COR-L47 (cell line): ENCODE measurements at regions not wholly inside any gene's neighbourhood (a gene's known extent, or its start where the extent isn't known, plus 50 kb on each side); places are given as distances from the start of the nearest gene placed in this dataset.
A peak's percentile ranks its signal among the peaks of the same experiment; 100 is the strongest.
"Not testable (repeated sequence)": the region's sequence is repeated elsewhere in the genome, so short reads cannot be mapped to it uniquely, and the experiment has no call there.

Source experiments
- DNase-seq: peaks from one replicate; lab custom pipeline; 2025; lab: John Stamatoyannopoulos, UW

DNA sequence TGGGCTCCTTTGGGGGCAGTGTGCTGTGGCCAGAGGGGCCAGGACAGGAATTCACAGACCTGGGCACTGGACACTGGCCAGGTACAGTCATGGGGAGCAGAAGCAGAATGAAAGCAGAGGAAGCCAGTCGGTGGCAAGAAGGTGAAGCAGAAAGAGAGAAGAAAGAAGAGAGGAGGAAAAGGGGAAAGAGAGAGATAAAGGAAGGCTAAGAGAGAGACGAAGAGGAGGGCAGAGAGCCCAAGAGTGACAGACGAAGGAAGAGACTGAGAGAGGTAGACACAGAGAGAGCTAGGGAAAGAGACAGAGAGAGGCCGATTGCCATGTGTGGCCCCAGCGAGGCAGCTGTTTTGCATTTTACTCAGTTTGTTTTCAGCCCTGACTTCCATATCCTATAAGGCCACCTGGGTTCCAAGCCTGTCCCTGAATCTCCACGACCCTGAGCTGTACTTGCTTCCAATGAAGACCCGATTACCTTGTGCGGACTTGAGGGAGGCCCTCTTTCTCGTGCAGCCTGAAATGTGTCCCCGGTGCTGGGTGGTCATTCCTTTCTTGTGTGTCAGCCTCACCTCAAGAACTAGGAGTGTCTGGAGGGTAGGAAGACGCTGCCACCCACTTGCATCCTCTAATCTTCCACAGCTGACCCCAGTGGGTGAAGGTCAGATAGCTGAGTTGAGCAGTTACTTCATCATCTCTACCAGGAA, 73.9 kb downstream of the LSM3 start:
- DNase-seq = no peak

DNA sequence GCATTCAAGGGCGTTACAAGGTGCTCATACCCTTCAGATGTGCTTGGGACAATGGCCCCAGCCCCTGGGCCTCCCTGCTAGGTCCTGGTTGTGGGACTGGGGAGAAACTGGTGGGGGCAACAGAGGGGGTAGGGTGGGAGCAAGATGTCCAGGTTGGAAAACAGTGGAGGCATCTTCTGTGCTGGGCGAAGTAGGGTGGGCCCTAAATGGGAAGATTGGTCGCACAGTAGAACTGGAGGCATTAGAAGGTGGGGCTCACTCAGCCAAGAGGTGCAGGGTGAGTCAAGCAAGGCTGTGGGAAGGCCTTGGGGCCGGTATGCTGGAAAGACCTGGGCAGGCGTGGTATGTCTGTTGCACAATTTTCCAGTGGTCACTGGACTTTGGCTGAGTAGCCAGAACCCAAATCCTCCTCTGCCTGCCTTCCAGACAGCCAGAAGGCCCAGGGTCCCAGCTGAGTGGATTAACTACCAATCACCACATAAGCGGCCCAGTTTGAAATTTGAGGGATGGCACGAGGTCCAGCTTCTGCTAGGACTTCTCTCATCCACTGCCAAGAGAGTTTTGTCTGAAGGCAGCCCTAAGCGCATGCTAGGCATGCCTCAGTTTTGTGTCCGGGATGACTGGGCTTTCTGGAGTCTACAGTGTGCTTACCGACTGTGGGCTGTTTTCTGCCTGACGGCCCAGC, 74.5 kb downstream of the LSM3 start:
- no peak for DNase-seq

DNA sequence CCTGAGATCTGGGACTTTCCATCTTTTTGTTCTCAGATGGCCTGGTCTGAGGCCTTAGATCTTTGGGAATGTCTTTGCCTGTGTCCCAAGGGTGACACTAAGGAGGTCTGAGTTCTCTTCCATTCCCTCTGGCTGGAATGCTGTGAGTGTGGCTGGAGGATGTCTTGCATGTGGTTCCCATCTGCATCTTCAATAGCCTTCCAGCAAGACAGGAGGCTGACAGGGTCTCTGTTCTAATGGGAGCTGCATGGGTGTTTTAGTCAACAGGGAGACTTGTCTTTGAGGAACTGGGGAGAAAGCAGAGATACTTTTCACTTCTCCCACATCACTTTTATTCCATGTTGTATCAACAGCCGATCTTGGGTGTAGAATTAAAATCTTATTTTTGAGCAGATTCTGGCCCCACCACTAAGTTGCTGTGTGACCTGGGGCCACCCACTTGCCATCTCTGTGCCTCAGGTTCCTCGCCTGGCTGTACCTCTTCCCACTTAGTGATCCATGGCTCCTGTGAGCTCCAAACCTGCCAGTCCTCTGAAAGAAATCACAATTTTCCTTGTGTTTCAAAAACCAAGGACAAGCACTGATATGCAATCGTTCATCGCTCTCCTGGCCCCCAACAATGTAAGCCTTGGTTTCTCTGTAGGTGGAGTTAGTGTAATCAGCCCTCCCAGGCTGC, 75.2 kb downstream of the LSM3 start:
- no peak for DNase-seq

DNA sequence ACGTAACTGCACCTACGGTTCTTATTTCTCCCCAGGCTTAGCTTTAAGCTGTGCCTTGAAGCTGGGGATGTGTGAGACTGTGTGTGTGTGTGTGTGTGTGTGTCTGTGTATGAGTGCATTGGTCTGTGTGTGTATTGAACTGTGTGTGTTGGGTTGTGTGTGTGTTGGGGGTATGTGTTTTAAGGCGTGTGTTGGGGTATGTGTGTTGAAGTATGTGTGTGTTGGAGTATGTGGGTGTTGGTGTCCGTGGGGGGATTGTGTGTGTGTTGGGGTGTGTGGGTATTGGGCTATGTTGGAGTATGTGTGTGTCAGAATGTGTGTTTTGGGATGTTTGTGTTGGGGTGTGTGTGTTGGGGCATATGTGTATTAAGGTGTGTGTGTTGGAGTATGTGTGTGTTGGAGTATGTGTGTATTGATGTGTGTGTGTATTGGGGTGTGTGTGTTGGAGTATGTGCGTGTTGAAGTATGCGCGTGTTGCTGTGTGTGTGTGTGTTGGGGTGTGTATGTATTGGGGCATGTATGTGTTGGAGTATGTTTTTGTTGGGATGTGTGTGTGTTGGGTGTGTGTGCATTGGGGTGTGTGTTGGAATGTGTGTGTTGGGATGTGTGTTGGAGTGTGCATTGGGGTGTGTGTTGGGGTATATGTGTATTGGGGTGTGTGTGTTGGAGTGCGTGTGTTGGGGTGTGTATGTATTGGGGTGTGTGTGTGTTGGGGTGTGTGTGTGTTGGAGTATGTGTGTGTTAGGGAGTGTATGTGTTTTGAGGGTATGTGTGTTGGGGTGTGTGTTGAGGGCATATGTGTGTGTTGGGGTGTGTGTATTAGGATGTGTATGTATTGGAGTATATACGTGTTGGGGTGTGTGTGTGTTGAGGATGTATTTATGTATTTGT, 76.4 kb downstream of the LSM3 start:
- DNase-seq = no peak

DNA sequence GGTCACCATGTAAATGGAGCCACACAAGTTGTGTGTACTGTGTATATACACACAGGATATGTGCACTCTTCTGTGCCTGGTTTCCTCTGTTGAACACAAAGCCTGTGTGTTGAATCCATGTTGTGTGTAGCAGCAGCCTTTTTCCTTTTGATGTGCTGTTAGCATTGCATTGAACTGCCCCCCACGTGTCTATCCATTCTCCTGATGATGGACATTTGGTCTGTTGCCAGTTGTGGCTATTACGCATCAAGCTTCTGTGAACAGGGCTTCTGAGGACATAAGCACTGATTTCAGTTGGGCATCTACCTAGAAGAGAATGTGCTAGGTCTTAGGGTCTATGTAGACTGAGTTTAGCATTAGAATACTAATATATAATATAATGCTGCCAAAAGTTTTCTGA, 77.4 kb downstream of the LSM3 start:
- DNase-seq = no peak

DNA sequence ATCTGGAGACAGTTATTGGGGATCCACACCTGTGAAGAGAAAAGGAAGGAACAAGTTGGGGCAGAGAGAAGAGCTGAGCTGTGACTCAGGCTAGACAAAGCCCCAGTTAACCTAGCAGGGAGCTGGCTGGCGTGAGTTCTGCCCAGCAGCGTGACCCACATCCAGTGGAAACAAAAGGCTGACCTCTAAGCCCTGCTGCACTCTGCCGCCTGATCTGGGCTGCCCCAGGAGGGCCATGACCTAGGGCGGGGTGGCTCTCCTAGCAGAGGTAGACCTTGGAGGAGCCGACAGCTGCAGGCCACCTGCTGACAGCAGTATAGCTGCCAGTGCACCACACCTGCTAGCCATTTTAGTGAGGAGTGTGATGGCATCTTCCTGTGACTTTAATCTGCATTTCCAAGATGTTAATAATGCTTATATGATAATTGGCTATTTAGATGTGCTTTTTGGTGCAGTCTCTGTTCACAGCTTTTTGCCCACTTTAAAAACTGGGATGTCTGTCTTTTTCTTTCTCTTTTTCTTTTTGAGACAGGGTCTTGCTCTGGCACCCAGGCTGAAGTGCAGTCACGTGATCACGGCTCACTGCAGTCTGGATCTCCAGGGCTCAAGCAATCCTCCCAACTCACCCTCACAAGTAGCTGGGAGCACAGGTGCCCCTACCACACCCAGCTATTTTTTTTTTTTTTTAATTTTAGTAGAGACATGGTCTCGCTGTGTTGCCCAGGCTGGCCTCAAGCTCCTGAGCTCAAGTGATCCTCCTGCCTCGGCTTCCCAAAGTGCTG, 78.1 kb downstream of the LSM3 start:
- no peak for DNase-seq

DNA sequence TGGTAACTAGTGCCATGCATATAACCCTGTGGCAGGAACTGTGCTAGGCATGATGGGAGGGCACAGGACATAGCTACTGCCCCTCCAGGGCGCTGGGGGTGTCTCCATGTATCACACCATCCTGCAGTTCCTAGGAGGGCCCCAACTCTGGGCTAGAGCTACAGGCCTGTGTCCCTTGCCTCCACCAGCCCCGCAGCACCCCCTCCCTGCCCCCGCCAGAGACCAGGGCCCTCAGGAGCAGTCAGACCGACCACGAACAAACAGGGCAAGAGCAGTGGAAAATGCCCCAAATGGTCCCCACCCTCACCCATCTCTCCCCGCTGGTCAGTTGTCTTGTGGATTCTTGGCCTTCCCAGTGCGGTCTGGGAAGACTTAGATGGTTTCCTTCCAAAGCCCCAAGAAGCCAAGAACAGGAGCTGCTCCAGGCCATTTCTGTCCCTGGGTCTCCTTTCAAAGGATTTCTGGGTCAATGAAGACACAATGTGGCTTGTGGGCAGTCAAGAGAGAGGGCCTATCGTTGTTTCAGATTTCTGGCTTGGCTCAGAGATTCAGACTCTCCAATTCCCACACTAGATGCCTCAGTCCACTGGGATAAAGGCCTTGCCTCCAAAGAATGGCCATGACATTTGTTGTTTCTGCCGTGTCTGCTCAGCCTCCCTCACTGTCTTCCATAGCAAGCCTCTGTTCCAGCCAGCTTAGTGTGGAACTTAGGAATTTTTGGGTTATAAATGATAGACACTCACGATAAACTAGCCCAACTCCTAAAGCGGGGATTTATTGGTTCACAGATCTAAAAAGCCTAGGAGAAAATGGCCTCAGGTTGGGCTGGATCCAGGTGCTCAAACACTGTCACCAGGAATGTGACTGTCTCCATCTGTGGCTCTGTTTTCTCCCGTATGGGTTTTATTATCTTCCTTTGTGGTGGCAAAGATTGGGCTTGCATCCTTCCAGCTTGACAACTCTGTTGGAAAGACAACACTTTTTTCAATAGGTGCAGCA, 80.6 kb downstream of the LSM3 start:
- no peak for DNase-seq

DNA sequence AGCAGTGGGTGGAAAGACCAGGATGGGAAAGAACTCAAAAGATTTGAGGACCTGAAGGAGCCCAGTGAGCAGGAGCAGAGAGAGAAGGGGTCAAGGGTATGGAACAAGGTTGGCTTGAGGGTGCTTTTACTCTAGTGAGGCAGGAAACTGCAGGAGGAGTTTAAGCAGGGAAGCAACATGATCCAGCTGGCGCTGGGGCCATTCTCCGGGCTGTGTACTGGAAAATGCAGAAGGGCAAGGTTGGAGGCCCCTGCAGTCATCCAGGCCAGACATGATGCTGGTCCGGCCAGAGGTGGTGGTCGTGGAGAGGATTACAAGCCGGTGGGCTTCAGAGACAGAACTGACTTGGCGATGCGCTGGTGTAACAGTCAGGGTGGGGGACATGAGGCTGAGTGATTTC, 81.8 kb downstream of the LSM3 start:
- DNase-seq = no peak

DNA sequence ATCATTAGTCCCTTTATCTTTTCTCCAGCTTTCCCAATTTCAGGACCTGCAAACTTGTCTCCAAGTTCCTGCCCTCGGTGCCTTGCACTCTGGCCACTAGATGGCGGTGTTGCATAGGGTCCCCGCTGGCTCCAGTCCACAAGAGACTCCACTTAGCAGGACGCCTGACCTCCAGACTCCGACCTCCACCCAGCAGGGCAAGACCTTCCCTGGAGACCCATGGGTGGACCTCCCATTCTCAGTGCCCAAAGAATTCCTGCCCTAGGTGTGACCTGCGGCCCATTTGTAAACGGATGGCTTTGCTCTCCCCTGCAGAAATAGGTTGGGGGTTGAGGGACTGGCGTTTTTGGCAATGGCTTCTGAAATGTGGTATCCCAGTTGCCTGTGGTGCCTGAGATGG, 82.6 kb downstream of the LSM3 start:
- no peak for DNase-seq

DNA sequence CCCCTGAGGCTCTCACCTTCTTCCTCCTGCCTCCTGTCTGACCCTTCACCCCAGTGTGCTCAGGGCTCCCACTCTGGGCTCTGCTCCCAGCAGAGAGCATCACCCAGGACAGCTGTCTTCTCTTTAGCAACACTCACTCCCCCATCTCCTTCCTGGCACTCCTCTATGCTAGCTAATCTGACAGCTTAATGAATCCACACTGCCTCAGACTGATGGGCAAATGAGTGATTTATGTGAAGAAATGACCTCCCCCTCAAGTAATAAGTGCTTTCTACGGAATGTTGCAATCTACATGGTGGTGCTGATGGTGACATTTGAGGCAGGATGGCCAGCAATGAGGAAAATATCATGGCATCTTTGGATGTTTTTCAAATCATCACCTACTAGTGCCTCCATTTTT, 83.6 kb downstream of the LSM3 start:
- DNase-seq = no peak

DNA sequence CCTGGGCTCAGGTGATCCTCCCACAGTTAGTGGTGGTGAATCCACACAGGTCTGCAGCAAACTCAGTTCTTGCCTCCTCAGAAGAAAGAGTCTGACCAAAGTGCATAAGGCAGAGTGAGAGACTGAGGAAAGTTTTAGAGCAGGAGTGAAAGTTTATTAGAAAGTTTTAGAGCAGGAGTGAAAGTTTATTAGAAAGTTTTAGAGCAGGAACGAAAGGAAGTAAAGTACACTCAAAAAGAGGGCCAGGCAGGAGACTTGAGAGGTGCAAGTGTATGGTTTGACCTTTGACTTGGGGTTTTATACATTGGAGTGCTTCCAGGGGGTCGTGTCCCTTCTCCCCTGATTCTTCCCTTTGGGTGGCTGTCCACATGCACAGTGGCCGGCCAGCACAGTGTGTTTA, 84.2 kb downstream of the LSM3 start:
- DNase-seq = no peak

DNA sequence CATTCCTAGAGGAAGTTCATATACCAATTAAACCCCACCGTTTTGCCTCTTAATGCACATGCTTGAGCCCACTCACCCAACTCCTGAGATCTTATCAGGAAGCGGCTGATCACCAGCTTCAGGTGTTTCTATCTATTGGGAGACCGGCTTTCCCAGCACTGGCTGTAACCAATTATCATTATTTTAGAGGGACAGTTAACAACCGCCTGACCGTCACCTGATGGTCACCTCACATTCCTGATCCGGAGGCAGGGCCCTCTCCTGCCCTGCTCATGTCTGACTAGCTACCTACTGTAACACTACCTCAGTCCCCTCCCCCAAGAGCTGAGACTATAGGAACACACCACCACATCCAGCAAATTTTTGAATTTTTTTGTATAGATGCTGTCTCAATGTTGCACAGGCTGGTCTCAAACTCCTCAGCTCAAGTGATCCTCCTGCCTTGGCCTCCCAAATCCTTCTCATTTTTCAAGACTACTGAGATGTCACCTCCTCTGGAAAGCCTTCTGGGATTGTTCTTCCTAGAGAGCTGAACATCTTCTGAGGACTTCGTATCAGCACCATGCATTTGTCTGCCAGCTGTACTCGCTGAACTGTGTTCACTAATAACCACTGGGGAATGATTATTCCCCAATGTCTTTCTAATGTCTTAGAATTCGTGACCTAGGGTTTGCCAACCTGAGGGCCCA, 84.8 kb downstream of the LSM3 start:
- DNase-seq = no peak

DNA sequence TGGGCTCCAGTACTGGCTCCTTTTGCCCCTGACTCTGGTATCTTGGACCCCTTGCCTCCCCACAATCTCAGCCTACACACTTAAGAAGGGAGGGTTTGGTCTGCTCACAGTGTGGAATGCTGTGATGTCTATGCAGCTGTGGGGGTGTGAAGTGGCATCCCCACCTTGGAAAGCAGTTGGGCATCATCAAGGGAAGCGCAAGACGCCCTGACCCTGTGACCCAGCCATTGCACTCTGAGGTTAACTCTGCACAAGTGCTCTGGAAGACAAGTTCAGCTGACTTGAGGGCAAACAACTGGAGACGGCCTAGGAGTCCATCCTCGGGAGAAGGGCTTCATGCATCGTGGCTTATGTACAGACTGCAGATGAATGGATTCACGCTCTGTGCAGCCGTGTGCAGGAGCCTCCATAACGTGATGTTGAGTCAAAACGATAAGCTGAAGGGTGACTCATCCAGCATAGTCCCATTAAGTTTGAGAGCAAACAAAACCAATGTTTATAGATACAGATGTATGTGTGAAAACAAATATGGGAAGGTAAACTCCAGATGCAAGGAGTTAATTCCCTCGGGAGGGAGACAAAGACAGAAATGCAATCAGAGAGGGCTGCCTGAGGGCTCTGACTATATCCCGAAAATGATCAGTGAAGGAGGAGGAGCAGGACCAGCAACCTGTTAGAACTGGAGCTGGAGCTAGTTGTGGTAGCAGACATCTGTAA, 86.8 kb downstream of the LSM3 start:
- DNase-seq = peak; percentile 42

DNA sequence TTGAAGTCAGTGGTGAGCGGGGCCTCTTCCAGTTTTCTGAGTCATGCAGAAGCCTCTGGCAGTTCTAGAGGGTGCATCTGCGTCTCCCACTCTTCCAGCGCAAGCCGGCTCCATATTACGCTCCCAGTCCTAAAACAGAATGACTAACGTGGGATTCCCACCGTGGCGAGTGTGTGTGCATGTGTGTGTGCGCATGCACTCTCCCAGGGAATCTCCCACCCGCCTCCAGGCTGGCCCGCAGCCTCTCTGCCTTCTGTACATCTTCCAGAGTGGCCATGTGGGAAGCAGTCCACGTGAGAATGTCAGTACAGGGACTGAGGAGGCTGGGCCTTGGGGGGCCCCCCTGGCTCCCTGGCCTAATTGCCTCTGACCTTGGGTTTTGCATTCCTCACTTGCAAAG, 87.7 kb downstream of the LSM3 start:
- no peak for DNase-seq

DNA sequence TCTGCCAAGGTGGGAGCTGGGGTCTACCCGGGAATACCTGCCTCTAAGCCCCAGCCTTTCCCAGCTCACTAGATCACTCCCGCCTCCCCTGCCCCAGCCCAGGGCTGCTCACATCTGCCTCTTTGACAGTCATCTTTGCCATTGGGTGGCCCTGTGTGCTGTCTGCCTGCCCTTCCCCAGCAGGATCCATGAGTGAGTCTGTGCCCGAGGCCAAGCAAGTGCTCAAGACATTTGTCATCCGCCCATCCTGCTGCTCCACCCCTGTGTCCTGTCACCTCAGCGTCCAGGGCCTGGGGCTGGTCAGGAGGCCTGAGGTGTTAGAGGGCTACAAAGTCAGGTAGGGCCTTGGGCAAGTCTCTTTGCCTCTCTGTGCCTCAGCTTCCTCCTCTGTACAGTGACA, 89.4 kb downstream of the LSM3 start:
- DNase-seq = no peak

DNA sequence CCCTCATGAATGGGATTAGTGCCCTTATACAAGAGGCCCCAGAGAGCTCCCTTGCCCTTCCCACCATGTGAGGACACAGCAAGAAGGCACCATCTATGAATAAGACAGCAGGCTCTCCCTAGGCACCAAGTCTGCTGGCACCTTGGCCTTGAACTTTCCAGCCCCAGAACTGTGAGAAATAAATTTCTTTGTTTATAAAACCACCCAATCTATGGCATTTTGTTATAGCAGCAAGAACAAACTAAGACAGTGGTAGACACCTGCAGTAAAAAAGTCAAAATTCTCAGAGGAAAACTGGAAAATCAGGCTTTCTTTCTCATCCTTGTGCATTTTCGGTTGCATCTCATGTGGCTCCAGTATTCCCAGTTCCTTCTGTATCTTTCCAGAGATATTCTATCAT, 90.3 kb downstream of the LSM3 start:
- no peak for DNase-seq

DNA sequence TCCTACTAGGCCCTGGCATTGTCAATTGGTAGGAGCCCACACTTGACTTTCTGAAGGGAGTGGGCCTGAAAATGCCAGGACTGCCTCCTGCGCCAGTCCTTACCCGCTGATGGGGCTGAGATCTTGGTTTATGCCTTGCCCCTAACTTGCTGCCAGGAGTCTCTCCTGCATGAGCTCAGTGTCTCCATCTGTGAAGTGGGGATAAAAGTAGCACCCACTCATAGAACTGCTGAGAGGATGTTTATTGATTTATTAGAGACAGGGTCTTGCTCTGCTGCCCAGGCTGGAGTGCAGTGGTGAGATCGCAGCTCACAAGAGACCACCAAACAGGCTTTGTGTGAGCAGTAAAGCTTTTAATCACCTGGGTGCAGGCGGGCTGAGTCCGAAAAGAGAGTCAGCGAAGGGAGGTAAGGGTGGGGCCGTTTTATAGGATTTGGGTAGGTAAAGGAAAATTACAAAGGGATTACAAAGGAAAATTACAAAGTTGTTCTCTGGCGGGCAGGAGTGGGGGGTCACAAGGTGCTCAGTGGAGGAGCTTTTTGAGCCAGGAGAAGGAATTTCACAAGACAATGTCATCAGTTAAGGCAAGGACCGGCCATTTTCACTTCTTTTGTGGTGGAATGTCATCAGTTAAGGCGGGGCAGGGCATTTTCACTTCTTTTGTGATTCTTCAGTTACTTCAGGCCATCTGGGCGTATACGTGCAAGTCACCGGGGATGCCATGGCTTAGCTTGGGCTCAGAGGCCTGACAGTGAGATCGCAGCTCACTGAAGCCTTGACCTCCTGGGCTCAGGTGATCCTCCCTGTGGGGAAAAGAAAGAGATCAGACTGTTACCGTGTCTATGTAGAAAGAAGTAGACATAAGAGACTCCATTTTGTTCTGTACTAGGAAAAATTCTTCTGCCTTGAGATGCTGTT, 93.7 kb downstream of the LSM3 start:
- not testable (repeated sequence) for DNase-seq

DNA sequence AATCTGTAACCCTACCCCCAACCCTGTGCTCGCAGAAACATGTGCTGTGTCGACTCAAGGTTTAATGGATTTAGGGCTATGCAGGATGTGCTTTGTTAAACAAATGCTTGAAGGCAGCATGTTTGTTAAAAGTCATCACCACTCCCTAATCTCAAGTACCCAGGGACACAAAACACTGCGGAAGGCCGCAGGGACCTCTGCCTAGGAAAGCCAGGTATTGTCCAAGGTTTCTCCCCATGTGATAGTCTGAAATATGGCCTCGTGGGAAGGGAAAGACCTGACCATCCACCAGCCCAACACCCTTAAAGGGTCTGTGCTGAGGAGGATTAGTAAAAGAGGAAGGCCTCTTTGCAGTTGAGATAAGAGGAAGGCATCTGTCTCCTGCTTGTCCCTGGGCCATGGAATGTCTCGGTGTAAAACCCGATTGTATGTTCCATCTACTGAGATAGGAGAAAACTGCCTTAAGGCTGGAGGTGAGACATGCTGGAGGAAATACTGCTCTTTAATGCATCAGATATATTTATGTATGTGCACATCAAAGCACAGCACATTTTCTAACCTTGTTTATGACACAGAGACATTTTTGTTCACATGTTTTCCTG, 94.4 kb downstream of the LSM3 start:
- not testable (repeated sequence) for DNase-seq
